ENCODE measurements at regions not wholly inside any gene's neighbourhood (a gene's known extent, or its start where the extent isn't known, plus 50 kb on each side); places are given as distances from the start of the nearest gene placed in this dataset.

- no peak for TF ChIP-seq EP300 (conservative IDR thresholded peaks at IDR 0.05; ENCODE audit: poor library complexity, severe bottlenecking)
- TF ChIP-seq REST (IDR thresholded peaks at IDR 0.05; ENCODE audit: borderline replicate concordance) = no peak
- TF ChIP-seq TAF1 (IDR thresholded peaks at IDR 0.05; ENCODE audit: low read depth) = no peak
- TF ChIP-seq, protein P1, sequence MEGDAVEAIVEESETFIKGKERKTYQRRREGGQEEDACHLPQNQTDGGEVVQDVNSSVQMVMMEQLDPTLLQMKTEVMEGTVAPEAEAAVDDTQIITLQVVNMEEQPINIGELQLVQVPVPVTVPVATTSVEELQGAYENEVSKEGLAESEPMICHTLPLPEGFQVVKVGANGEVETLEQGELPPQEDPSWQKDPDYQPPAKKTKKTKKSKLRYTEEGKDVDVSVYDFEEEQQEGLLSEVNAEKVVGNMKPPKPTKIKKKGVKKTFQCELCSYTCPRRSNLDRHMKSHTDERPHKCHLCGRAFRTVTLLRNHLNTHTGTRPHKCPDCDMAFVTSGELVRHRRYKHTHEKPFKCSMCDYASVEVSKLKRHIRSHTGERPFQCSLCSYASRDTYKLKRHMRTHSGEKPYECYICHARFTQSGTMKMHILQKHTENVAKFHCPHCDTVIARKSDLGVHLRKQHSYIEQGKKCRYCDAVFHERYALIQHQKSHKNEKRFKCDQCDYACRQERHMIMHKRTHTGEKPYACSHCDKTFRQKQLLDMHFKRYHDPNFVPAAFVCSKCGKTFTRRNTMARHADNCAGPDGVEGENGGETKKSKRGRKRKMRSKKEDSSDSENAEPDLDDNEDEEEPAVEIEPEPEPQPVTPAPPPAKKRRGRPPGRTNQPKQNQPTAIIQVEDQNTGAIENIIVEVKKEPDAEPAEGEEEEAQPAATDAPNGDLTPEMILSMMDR (IDR thresholded peaks at IDR 0.05; ENCODE audit: poor library complexity, severe bottlenecking) = peak; percentile 56
- no peak for TF ChIP-seq MXI1 (conservative IDR thresholded peaks at IDR 0.05; ENCODE audit: poor library complexity, severe bottlenecking)
- peak; percentile 22 for TF ChIP-seq SMC3 (conservative IDR thresholded peaks at IDR 0.05; ENCODE audit: poor library complexity)
- TF ChIP-seq EZH2 (IDR thresholded peaks at IDR 0.05; ENCODE audit: borderline replicate concordance, insufficient read depth, low read length, poor library complexity, severe bottlenecking) = peak; percentile 33
- TF ChIP-seq RAD21 (conservative IDR thresholded peaks at IDR 0.05) = peak; percentile 25
- TF ChIP-seq POLR2AphosphoS5 (IDR thresholded peaks at IDR 0.05) = no peak
- no peak within 1 kb of the TSS for H2AFZ ChIP-seq (ENCODE audit: low read depth, low read length)
- H3K27me3 ChIP-seq (ENCODE audit: insufficient read depth, low read depth, low read length) = peaks cover 26% of the 10 kb centered on the region
- H3K4me2 ChIP-seq (ENCODE audit: low read length) = no peak within 1 kb of the TSS
- no peaks in the 10 kb centered on the region for H3K9me2 ChIP-seq (ENCODE audit: insufficient read depth, low read length)
- H3K27ac ChIP-seq (ENCODE audit: low read length) = no peak within 1 kb of the TSS
- no peaks in the 10 kb centered on the region for H3F3A ChIP-seq (ENCODE audit: insufficient read depth, low read length, poor library complexity, severe bottlenecking)
- peak within 1 kb of the TSS; percentile 73 for H3K4me3 ChIP-seq (ENCODE audit: low read length)
- H3K9me3 ChIP-seq (ENCODE audit: low read length) = no peaks in the 10 kb centered on the region
- no peaks in the 10 kb centered on the region for H4K20me1 ChIP-seq (ENCODE audit: insufficient read depth)
- no peaks in the 10 kb centered on the region for H3K79me2 ChIP-seq (replicated peaks; ENCODE audit: insufficient read depth, low read length)
- peak within 1 kb of the TSS; percentile 14 for H3K9ac ChIP-seq (ENCODE audit: low read length)
- no peaks in the 10 kb centered on the region for H3K36me3 ChIP-seq (ENCODE audit: insufficient read depth, low read length)
These were observed 266.1 kb downstream of the CGGBP1 start, which contains the start of gene HTR1F for GRCh38 chr3:87792534-87793336. TSS of gene HTR1F (plus strand) at chr3:87792706.

- Histone ChIP-seq H3K36me3 (ENCODE audit: insufficient read depth, low read length) (no peaks in the 10 kb centered on the region), H3K27me3 (ENCODE audit: insufficient read depth, low read depth, low read length) (peaks cover 26% of the 10 kb centered on the region), H3F3A (ENCODE audit: insufficient read depth, low read length, poor library complexity, severe bottlenecking) (no peaks in the 10 kb centered on the region), H2AFZ (ENCODE audit: low read depth, low read length) (no peak overlapping the region), H4K20me1 (ENCODE audit: insufficient read depth) (no peaks in the 10 kb centered on the region), H3K9me3 (ENCODE audit: low read length) (no peaks in the 10 kb centered on the region), H3K79me2 (replicated peaks; ENCODE audit: insufficient read depth, low read length) (no peaks in the 10 kb centered on the region), H3K27ac (ENCODE audit: low read length) (no peak overlapping the region), H3K9me2 (ENCODE audit: insufficient read depth, low read length) (no peaks in the 10 kb centered on the region), H3K4me3 (ENCODE audit: low read length) (peak overlapping the region; percentile 73), H3K9ac (ENCODE audit: low read length) (peak overlapping the region; percentile 14), H3K4me2 (ENCODE audit: low read length) (no peak overlapping the region)
- TF ChIP-seq REST (IDR thresholded peaks at IDR 0.05; ENCODE audit: borderline replicate concordance) = no peak
- TF ChIP-seq, protein P1 (IDR thresholded peaks at IDR 0.05; ENCODE audit: poor library complexity, severe bottlenecking) = no peak
- no peak for TF ChIP-seq MXI1 (conservative IDR thresholded peaks at IDR 0.05; ENCODE audit: poor library complexity, severe bottlenecking)
- no peak for TF ChIP-seq TAF1 (IDR thresholded peaks at IDR 0.05; ENCODE audit: low read depth)
- TF ChIP-seq RAD21 (conservative IDR thresholded peaks at IDR 0.05) = no peak
- no peak for TF ChIP-seq POLR2AphosphoS5 (IDR thresholded peaks at IDR 0.05)
- no peak for TF ChIP-seq SMC3 (conservative IDR thresholded peaks at IDR 0.05; ENCODE audit: poor library complexity)
- no peak for TF ChIP-seq EZH2 (IDR thresholded peaks at IDR 0.05; ENCODE audit: borderline replicate concordance, insufficient read depth, low read length, poor library complexity, severe bottlenecking)
- TF ChIP-seq EP300 (conservative IDR thresholded peaks at IDR 0.05; ENCODE audit: poor library complexity, severe bottlenecking) = no peak
These were observed 266.6 kb downstream of the CGGBP1 start for GRCh38 chr3:87792198-87792533.

All from neural cell (in vitro differentiated cells).